Activated B cell treated with CpG ODN at 0.5 μM for 24 hours (primary cell): ENCODE measurements at regions not wholly inside any gene's neighbourhood (a gene's known extent, or its start where the extent isn't known, plus 50 kb on each side); places are given as distances from the start of the nearest gene placed in this dataset.

Experiments
- ATAC-seq: fragments of 200-7000 bp; cut with Tn5 transposase; one replicate; pipeline ENCODE4 v1.10.0; 2021; ENCODE audit warnings: low read depth, mild to moderate bottlenecking, moderate library complexity
- CTCF ChIA-PET: fragments of 350-600 bp; sonication (Branson Sonifier 250); formaldehyde crosslinking; loops from one replicate; lab custom pipeline; 2021; ENCODE audit warnings: antibody characterized with exemption; lab: Charles Lee
- POLR2A ChIA-PET: fragments of 350-600 bp; sonication (Branson Sonifier 250); formaldehyde crosslinking; loops from one replicate; lab custom pipeline; 2021; ENCODE audit warnings: antibody characterized with exemption; lab: Charles Lee
- DNase-seq: peaks from one replicate; pipeline ENCODE4 v3.0.0; 2022
- H3K27ac Mint-ChIP-seq: one replicate; pipeline ENCODE4 v1.8.0; 2020; ENCODE audit warnings: mixed read lengths
- H3K27me3 Mint-ChIP-seq: one replicate; pipeline ENCODE4 v1.8.0; 2021; ENCODE audit warnings: mixed read lengths
- H3K36me3 Mint-ChIP-seq: one replicate; pipeline ENCODE4 v1.8.0; 2021; ENCODE audit warnings: low read depth, mixed read lengths
- H3K4me1 Mint-ChIP-seq: one replicate; pipeline ENCODE4 v1.8.0; 2021; ENCODE audit warnings: mixed read lengths
- H3K4me3 Mint-ChIP-seq: one replicate; pipeline ENCODE4 v1.8.0; 2020; ENCODE audit warnings: mild to moderate bottlenecking, mixed read lengths
- H3K9me3 Mint-ChIP-seq: one replicate; pipeline ENCODE4 v1.8.0; 2020; ENCODE audit warnings: mixed read lengths
- CTCF ChIP-seq: fragments of 200-600 bp; IDR thresholded peaks from one replicate; pipeline ENCODE4 v1.8.0; 2022; ENCODE audit warnings: antibody characterized with exemption, mild to moderate bottlenecking
- intact Hi-C: fragments of 100-400 bp; cut with micrococcal nuclease; formaldehyde crosslinking; loops from one replicate; pipeline ENCODE4 v1.15.1; 2024

- H3K4me3 Mint-ChIP-seq: no peak overlapping the region
- ChIA-PET CTCF (interaction anchor here (1.1 kb wide), 1 partner anchor 120 kb away, joined by 3 read pairs; no protein-coding TSS in a partner anchor), POLR2A (no interaction called here)
- DNase-seq (no peak), ATAC-seq (no peak)
- H3K36me3 Mint-ChIP-seq: no peaks in the 10 kb centered on the region
- TF ChIP-seq CTCF: no peak
- H3K4me1 Mint-ChIP-seq: peaks cover 6% of the 10 kb centered on the region
- intact Hi-C loops: no loop called here
- peaks cover 7% of the 10 kb centered on the region for H3K9me3 Mint-ChIP-seq
- H3K27ac Mint-ChIP-seq: no peak overlapping the region
- peaks cover 26% of the 10 kb centered on the region for H3K27me3 Mint-ChIP-seq
Measured at GRCh38 chr2:118166242-118166641, 78.0 kb downstream of the INSIG2 start.

GRCh38 chr2:118165595-118165994, 77.3 kb downstream of the INSIG2 start:
- H3K36me3 Mint-ChIP-seq: no peaks in the 10 kb centered on the region
- peaks cover 6% of the 10 kb centered on the region for H3K4me1 Mint-ChIP-seq
- CTCF ChIA-PET: interaction anchor here (1.1 kb wide), 1 partner anchor 119 kb away, joined by 3 read pairs; no protein-coding TSS in a partner anchor
- H3K9me3 Mint-ChIP-seq: peaks cover 7% of the 10 kb centered on the region
- no peak overlapping the region for H3K4me3 Mint-ChIP-seq
- intact Hi-C loops: no loop called here
- DNase-seq: no peak
- no peak overlapping the region for H3K27ac Mint-ChIP-seq
- ATAC-seq: no peak
- H3K27me3 Mint-ChIP-seq: peaks cover 26% of the 10 kb centered on the region
- POLR2A ChIA-PET: no interaction called here
- TF ChIP-seq CTCF: no peak
